HG03066 (cell line): ENCODE measurements at regions not wholly inside any gene's neighbourhood (a gene's known extent, or its start where the extent isn't known, plus 50 kb on each side); places are given as distances from the start of the nearest gene placed in this dataset.
"Not testable (repeated sequence)": the region's sequence is repeated elsewhere in the genome, so short reads cannot be mapped to it uniquely, and the experiment has no call there.

ENCODE experiments used
- ATAC-seq: cut with Tn5 transposase; IDR thresholded peaks from one replicate; pipeline ENCODE4 v1.9.1; 2021; ENCODE audit warnings: low read depth; ENCODE audit not compliant: unreplicated experiment

GRCh38 chr10:63773962-63774361, 252.8 kb downstream of the REEP3 start:
- ATAC-seq: no peak

GRCh38 chr10:63780101-63780500, 258.9 kb downstream of the REEP3 start:
- no peak for ATAC-seq

- ATAC-seq: no peak
Observed at GRCh38 chr10:63781226-63781625, 260.0 kb downstream of the REEP3 start.

GRCh38 chr10:63783882-63784281, 262.7 kb downstream of the REEP3 start:
- no peak for ATAC-seq

GRCh38 chr10:63788152-63788821, 267.1 kb downstream of the REEP3 start:
- ATAC-seq: no peak

- no peak for ATAC-seq
Observed at GRCh38 chr10:63795094-63795860, 274.1 kb downstream of the REEP3 start.

GRCh38 chr10:63798599-63799498, 277.6 kb downstream of the REEP3 start:
- ATAC-seq: no peak

- ATAC-seq: no peak
Observed at GRCh38 chr10:63799521-63800300, 278.5 kb downstream of the REEP3 start.

- ATAC-seq: no peak
Observed at GRCh38 chr10:63801166-63801565, 280.0 kb downstream of the REEP3 start.

- no peak for ATAC-seq
Observed at GRCh38 chr10:63806330-63806729, 285.1 kb downstream of the REEP3 start.

- ATAC-seq: no peak
Observed at GRCh38 chr10:63812501-63812900, 291.3 kb downstream of the REEP3 start.

GRCh38 chr10:63819753-63820329, 298.6 kb downstream of the REEP3 start:
- ATAC-seq: no peak

- ATAC-seq: no peak
Observed at GRCh38 chr10:63822496-63822895, 301.3 kb downstream of the REEP3 start.

GRCh38 chr10:63825111-63825510, 303.9 kb downstream of the REEP3 start:
- ATAC-seq: no peak

GRCh38 chr10:63825766-63826165, 304.6 kb downstream of the REEP3 start:
- no peak for ATAC-seq

- ATAC-seq: not testable (repeated sequence)
Observed at GRCh38 chr10:63827018-63827417, 305.8 kb downstream of the REEP3 start.

GRCh38 chr10:63829020-63829419, 307.8 kb downstream of the REEP3 start:
- ATAC-seq: no peak

GRCh38 chr10:63829573-63830149, 308.5 kb downstream of the REEP3 start:
- ATAC-seq: no peak

- no peak for ATAC-seq
Observed at GRCh38 chr10:63832686-63833085, 311.5 kb downstream of the REEP3 start.
